ENCODE measurements at regions not wholly inside any gene's neighbourhood (a gene's known extent, or its start where the extent isn't known, plus 50 kb on each side); places are given as distances from the start of the nearest gene placed in this dataset.

- Histone ChIP-seq H3K9me3 (no peaks in the 10 kb centered on the region), H3K4me1 (peaks cover 14% of the 10 kb centered on the region), H3K36me3 (no peaks in the 10 kb centered on the region), H3K27me3 (no peaks in the 10 kb centered on the region), H3K4me3 (ENCODE audit: low read depth, low read length) (no peak overlapping the region)
- DNase-seq, result no peak
- no peak for TF ChIP-seq CTCF (IDR thresholded peaks at IDR 0.05; ENCODE audit: low read depth, low read length)
These were observed 104.1 kb downstream of the DIRAS2 start for GRCh38 chr9:90538566-90538965.

GRCh38 chr9:90539286-90539685, 103.3 kb downstream of the DIRAS2 start:
- TF ChIP-seq CTCF (IDR thresholded peaks at IDR 0.05; ENCODE audit: low read depth, low read length), result no peak
- H3K27me3 ChIP-seq, result no peaks in the 10 kb centered on the region
- no peak overlapping the region for H3K4me3 ChIP-seq (ENCODE audit: low read depth, low read length)
- no peaks in the 10 kb centered on the region for H3K36me3 ChIP-seq
- no peak for DNase-seq
- peaks cover 17% of the 10 kb centered on the region for H3K4me1 ChIP-seq
- H3K9me3 ChIP-seq, result no peaks in the 10 kb centered on the region

GRCh38 chr9:90540734-90541133, 101.9 kb downstream of the DIRAS2 start:
- Histone ChIP-seq H3K4me1 (peaks cover 28% of the 10 kb centered on the region), H3K4me3 (ENCODE audit: low read depth, low read length) (no peak overlapping the region), H3K9me3 (no peaks in the 10 kb centered on the region), H3K27me3 (no peaks in the 10 kb centered on the region), H3K36me3 (no peaks in the 10 kb centered on the region)
- no peak for DNase-seq
- no peak for TF ChIP-seq CTCF (IDR thresholded peaks at IDR 0.05; ENCODE audit: low read depth, low read length)

- Histone ChIP-seq H3K27me3 (no peaks in the 10 kb centered on the region), H3K4me3 (ENCODE audit: low read depth, low read length) (no peak overlapping the region), H3K9me3 (no peaks in the 10 kb centered on the region), H3K36me3 (no peaks in the 10 kb centered on the region), H3K4me1 (peaks cover 24% of the 10 kb centered on the region)
- no peak for TF ChIP-seq CTCF (IDR thresholded peaks at IDR 0.05; ENCODE audit: low read depth, low read length)
- DNase-seq, result no peak
These were observed 98.1 kb downstream of the DIRAS2 start for GRCh38 chr9:90544488-90544887.

- no peak for TF ChIP-seq CTCF (IDR thresholded peaks at IDR 0.05; ENCODE audit: low read depth, low read length)
- peak; percentile 91 for DNase-seq
- peaks cover 24% of the 10 kb centered on the region for H3K4me1 ChIP-seq
- no peaks in the 10 kb centered on the region for H3K27me3 ChIP-seq
- no peaks in the 10 kb centered on the region for H3K36me3 ChIP-seq
- H3K9me3 ChIP-seq, result no peaks in the 10 kb centered on the region
- no peak overlapping the region for H3K4me3 ChIP-seq (ENCODE audit: low read depth, low read length)
These were observed 96.4 kb downstream of the DIRAS2 start for GRCh38 chr9:90546200-90546599.

GRCh38 chr9:90547896-90548295, 94.7 kb downstream of the DIRAS2 start:
- no peaks in the 10 kb centered on the region for H3K27me3 ChIP-seq
- DNase-seq, result no peak
- TF ChIP-seq CTCF (IDR thresholded peaks at IDR 0.05; ENCODE audit: low read depth, low read length), result peak; percentile 53

More at GRCh38 chr9:90547896-90548295, 94.7 kb downstream of the DIRAS2 start:
- Histone ChIP-seq H3K9me3 (no peaks in the 10 kb centered on the region), H3K36me3 (no peaks in the 10 kb centered on the region), H3K4me3 (ENCODE audit: low read depth, low read length) (no peak overlapping the region), H3K4me1 (peaks cover 24% of the 10 kb centered on the region)
